NOMO-1 treated with DMSO at 0.1 percent for 48 hours (cell line): ENCODE measurements at regions not wholly inside any gene's neighbourhood (a gene's known extent, or its start where the extent isn't known, plus 50 kb on each side); places are given as distances from the start of the nearest gene placed in this dataset.
A peak's percentile ranks its signal among the peaks of the same experiment; 100 is the strongest.
"Not testable (repeated sequence)": the region's sequence is repeated elsewhere in the genome, so short reads cannot be mapped to it uniquely, and the experiment has no call there.

Experiments used
- DNase-seq: peaks from one replicate; lab custom pipeline; 2025; ENCODE audit not compliant: unreplicated experiment; lab: John Stamatoyannopoulos, UW

DNA sequence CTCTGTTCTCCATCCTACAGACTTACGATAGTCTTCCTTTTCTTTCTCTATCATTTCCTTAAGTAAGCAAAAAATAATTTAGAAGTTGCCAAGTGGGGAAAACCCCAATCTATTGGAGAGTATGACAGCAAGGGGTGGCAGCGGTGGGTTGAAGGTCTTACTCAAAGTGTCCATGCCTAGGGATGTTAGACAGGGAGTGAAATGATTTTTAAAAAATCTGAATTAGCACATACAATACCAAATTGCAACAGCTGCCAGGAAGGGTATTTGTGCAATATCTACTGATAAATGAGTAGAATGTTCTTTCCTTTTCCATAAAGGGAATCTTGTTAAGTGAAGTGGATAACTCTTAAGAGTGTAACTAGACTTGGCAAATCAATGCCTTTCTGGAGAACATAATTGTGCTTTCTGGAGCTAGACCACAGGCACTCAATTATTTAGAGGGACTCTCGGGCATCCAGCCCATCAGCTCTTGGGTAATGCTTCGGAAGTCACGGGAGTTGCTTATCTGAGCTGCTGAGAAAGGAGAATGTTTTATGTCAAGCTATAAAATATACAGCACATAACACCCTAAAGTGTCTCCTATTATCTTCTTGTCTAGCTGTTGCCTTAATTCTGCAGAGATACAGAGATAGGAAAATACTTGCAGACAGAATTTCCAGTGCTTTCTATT lies 151.5 kb downstream of the KCNJ2 start:
- peak; percentile 46 for DNase-seq

DNA sequence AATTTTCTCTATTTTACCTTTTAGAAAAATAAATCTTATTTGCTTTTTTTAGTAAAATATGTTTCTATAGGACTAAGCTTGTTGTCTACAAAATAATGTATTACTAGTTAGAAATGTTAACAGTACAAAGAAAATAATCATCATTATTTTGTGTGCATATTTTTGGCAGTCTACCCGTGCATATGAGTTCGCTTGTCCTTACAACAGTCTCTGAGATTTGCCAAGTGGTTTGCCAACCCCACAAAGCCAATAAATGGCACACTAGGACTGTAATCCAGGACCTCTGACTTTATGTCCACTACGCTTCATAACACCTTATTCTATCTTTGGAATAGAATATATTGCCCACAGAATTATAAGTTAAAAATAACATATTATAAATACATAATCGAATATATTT lies 152.0 kb downstream of the KCNJ2 start:
- DNase-seq, result no peak

DNA sequence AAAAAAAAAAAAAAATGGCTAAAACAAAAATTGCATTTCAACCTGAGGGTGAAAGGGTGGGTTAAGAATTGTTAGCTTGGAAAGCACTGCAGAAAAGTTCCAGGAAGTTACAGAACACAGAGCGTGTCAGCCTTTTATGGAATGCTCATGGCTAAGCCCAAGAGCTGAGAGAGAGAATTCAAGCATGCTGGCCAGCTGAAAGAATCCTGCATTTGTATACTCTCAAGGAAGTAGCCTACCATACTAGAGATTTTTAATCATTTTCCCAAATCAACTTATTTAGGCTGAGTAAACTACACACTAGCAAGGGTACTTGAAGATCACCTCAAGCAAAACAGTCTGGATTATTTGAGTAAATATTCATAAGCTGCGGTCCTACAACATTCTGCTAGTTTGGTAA lies 153.9 kb downstream of the KCNJ2 start:
- DNase-seq, result no peak

DNA sequence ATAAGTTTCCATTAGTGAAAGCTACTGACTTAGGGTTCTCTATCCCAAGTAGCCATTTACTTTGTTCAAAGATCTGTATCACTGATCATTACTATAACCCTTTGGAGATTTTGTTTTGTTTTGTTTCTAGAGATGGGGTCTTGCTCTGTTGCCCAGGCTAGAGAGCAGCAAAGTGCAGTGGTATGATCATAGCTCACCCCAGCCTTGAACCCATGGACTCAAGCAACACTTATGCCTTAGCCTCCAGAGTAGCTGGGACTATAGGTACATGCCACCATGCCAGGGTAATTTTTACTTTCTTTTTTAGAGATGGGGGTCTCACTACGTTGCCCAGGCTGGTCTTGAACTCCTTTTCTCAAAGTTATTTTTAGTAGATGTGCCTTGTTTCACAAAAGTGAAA lies 154.7 kb downstream of the KCNJ2 start:
- no peak for DNase-seq

DNA sequence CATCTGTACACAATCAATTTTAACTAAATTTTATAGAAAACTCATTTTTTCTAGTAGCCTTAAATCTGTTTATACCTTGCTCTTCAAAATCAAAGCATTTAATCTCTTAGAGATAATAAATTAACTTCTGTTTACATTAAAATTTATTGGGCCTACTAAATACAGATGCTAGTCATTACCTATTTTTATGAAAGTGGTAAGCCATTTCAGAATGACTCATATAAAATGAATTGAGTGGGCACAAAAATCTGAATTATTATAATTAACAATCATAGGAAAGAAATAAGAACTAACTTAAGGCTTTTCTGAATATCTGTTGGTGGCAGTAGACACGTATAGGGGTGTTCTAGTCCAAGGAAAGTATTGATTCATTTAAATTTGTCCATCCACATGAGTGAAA lies 157.9 kb downstream of the KCNJ2 start:
- no peak for DNase-seq

DNA sequence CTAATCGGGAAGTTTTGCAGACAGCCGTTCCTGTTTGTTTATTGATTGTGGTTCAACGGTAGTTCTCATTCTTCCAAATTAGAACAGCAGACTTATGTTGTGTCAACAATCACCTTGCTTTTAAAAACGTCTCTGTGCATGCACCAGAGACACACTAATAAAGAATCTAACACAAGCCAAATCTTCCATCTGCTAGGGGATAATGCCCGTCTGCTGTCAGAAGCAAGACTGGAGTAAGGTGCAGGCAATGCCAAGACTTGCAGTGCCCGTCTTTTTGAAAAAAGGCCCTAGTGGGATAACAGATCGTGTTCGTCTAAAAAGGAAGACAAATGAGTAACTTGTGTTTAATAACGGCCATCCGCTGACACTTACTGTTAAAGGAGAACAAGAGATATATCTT lies 158.4 kb downstream of the KCNJ2 start:
- DNase-seq, result no peak

DNA sequence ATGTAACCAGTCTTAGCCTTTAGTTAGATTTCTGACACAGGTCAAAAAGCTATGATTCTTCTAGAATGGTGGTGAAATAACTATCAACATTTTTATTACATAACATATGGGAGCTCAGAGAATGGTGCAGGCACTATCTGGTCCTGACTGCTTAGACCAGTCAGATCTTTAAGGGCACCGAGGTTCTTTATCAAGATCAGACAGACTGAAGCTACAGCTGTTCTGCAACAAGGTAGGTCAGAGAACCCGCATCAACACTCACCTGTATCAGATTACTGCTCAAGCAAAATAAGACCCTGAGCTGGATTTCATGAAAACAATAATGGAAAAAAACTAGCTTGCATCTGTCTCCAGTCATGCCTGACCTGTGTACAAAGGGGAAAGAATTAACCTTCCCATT lies 160.4 kb downstream of the KCNJ2 start:
- DNase-seq, result no peak

DNA sequence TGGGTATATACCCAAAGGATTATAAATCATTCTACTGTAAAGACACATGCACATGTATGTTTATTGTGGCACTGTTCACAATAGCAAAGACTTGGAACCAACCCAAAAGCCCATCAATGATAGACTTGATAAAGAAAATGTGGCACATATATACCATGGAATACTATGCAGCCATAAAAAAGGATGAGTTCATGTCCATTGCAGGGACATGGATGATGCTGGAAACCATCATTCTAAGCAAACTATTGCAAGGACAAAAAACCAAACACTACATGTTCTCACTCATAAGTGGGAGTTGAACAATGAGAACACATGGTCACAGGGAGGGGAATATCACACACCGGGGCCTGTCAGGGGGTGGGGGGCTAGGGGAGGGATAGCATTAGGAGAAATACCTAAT lies 161.7 kb downstream of the KCNJ2 start:
- not testable (repeated sequence) for DNase-seq

DNA sequence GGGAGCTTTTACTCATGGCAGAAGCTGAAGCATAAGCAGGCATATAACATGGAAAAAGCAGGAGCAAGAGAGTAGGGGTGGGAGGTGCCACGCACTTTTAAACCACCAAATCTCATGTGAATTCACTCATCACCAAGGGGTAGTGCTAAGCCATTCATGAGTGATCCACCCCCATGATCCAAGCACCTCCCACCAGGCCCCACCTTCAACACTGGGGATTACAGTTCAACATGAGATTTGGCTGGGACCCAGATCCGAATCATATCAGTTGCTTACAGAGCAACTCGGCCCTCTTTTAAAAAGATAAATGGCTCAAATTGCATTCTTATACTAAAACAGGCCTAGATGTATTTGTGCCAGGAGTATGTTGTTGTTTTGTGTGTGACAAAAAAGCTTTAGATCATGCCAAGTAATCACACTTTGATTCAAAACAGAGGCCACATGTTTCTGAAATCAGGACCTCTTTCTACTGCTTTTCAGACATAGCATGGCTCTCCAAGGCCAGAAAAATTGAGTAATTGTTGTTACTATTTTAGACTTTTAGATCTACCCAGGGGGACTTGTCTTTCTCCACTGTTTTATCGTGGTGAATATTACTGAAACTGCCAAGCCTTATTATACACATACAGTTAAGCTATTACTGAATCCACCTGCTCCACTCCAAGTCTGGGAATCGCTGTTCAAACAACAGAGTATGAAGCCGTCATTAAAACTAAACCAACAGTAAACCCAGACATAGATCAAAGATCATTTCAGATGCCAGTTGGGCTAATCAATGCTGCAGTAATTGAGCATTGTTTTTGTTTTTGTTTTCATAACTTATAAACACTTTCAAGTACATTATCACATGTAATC lies 163.3 kb downstream of the KCNJ2 start:
- no peak for DNase-seq

DNA sequence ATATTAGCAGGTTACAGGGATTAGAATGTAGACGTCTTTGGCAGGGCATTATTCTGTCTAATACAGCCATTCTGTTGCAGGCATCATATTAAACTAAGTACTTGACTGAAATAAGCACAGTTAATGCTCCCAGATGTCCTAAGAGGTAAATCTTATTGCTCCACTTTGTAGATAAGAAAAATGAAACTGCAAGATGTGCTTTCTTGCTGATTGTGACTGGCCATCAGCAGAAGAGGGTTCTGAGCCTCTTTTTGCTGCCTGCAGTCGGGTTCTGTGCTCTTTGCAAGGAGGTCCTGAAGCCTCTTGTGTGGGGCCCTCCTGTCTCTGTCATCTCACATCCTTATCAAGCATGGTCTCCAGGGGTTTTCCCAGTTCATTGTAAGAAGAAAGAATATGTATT lies 167.1 kb downstream of the KCNJ2 start:
- no peak for DNase-seq

DNA sequence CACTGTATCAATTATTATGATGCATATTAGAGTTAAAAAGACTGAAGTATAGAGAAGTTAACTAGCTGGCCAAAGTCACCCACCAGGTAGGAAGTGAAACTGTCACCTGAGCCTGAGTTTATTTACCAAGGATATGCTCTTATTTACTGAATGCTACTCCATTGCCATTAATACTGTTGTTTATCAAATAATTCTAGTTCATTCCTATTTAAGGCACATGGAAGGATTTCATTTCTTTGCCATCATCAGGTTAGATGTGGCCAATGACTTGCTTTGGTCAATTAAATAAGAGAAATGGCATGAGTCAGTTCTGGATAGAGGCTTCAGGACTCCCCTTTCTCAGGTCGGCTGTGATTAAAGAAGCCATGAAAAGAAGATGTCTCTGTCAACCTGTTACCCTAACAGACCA lies 169.6 kb downstream of the KCNJ2 start:
- no peak for DNase-seq

DNA sequence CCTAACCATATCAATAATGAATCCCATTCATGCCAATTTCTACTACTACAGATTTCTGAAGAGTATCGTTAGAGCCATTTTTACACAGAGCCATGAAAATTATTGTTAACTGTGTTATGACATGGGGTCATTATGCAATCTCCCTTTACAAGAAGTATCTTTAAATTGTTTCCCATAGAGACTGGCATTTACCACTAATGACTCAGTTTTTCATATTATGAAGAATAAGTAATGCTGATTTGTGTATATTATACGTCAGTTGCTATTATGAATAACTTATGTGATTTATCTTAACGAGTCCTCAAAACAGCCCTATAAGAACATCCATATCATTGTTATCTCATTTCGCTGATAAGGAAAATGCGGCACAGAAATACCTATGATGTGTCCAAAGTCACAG lies 173.8 kb downstream of the KCNJ2 start:
- DNase-seq, result peak; percentile 62

DNA sequence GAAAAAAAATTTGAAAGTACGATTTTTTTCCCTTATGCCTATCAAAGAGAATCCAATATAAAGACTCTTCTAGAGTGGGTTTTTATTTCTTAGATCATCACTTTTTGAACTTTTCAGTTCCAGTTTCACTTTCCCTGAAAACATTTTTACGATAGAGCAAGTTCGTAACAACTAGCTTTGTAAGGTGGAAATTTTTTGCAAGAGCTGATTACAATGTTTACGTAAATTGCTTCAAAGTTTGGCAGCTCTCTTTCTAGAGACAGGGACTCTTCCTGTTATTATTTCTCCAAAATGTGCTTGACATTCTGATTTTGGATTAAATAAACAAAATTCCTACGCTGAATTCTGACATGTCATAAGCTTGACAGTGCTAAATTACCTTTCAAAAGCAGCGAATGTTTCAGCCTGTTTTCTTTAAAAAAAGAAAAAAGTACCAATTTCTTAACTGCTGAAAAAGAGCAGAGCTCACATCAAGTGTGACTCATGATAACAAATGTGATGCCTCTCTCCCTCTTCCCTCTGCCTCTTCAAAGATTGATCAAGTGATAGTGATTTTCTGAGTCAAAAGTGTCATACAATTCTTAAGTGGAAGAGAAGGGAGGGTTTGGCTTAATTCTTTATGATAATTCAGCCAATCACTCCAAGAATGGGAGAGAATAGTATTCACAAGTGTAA lies 175.2 kb downstream of the KCNJ2 start:
- peak; percentile 54 for DNase-seq

DNA sequence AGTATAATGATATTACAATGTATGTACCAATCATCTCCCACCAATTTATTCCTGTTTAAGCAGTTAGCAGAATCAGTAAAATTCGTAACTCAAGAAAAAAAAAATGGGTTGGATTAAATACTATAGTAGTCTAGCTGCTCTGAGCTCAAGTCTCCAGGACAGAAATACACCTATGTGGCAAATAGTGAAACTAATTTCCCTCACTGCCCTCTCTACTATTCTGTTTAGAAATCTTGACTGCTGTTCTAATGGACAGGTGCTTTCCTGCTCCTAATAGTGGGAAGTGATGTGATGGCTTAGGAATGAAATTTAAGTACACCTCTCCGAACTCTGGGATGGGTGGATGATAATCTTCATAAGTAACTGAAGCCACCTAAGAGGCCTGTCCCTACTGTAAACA lies 175.7 kb downstream of the KCNJ2 start:
- DNase-seq, result no peak

DNA sequence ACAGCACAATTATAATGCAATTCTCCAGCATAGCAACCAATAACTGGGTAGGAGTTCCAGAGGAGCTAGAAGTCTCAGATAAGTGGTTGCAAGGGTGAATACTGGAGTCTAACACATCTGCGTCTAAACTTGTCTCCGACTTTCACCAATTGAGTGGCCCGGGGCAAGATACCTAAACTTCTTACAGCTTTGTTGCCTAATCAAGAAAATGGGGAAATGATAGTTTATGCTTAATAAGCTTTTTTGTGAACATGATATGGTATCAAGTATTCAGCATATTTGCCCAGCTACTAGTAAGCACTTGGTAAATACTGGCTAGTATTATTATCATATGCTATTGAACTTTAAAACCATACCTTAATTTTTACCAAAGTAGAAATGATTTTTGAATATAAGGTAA lies 183.5 kb downstream of the KCNJ2 start:
- peak; percentile 37 for DNase-seq

DNA sequence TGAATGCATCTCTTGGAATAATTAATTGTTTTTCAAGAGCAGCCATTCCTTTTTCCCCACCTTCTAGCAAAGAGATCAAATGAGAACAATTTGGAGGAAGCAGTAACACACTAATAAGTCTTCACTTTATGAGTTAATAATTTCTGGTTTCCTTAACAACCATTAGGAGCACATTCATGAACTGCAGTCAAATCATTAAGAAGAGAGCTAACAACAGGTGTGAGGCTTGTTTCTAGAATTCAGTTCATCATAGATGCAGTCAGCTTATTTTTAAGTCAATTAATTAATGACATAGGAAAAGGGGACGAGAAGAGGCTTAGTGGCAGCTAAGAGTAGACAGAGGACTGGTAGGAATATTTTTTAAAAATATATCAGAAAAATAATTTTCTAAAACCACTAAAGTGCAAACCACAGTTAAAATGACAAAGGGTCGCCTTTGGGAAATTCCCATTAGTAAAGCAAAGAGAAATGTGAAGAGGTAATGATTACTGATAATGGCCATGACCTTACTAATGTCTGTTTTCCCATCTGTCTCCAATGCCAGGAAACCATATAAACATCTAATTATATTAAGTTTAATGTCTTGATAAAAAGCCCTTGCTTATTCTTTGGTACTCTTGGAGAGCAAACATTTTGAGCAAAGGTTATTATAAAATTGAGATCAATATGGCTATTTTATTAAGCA lies 184.2 kb downstream of the KCNJ2 start:
- no peak for DNase-seq

DNA sequence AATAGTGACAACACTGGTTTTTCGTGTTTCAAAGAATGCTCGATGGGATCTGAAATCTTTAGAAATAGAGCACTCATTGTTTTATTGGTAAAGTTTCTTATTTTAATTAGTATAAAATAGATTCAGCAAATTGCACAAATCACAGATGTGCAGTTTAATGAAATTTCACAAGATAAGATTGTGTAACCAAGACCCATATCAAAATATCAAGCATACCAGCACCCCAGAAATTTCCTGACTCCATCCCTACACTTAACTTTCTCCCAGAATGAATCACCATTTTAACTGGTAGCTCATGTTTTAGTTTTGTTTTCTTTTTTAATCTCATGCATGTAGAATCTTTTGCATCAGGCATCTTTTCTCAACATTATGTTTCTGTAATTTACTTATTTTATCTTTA lies 185.9 kb downstream of the KCNJ2 start:
- DNase-seq, result no peak

DNA sequence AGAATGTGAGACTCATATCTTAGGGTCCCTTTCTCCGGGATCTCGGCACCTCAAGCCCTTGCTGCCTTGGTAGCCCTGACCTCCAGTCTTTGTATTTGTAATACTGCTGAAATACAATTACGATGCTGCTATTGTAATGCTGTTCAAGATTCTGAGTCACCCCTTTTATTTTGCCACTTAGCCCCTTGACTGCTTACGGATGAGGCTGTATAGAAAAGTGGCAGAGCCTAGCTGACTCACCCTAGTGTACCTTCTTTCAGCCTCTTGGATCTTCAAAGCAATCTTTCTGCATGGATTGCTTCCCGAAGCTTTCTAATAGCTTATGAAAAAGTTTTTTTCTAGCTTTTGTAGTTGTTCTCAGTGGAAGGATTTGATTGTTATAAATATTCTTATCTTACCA lies 187.9 kb downstream of the KCNJ2 start:
- no peak for DNase-seq

DNA sequence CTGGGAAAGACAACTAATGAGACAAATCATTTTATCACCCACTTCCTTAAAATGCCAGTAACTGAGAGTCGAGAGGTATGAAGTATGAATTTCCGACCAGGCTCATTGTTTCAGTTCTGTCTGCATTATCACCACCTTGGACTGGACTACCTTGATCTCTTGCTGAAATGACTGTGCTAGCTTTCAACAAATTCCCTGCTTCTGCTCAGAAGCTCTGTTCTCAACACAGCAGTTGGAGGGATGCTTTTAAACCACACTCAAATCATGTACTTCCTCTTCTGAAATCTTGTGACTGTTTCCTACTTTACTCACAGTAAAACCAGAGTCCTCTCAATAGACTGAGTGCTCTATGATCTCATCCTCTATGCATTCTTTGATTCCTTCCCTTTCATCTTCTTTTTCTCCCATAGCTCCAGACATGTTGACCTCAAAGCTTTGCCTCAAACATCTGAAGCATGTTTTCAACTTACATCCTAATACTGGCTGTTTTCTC lies 195.8 kb downstream of the KCNJ2 start:
- DNase-seq, result peak; percentile 80

DNA sequence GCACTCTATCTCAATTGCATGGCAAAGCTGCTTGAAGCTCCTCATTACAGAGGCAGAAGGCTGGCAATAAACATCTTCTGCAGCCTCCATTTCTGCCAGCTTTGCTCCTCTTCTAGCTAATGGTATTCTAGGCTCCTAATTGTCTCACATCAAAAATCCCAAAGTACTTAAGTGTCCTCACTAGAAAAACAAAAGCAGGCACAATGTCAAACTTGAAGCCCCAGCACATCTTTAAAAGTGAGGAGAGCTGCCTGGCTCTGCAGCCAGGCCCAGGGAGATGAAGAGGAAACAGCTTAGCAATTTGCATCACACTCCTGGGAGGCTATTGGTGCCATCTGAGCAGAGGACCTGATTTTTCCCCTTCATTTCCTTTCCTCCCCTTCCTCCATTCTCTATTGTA lies 197.1 kb downstream of the KCNJ2 start:
- DNase-seq, result no peak

DNA sequence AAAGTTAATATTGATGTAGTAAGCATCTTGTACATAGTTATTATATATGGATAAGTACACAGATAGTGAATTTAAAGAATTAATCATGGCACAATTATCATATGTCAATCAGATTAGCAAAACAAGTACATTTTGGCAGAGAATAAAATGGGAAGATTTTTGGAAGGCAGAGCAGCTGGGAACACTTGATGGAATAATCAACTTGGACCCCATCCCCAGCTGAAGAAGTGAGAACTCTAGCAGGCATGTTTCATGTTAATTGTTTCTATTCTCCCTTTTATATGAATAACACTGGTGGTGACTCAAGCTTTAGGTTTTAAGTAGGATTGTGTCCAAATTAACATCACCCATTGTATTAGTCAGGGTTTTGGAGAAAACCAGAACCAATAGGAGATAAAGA lies 198.7 kb downstream of the KCNJ2 start:
- no peak for DNase-seq
